Gastroesophageal sphincter (tissue), 3 donors: ENCODE measurements at regions not wholly inside any gene's neighbourhood (a gene's known extent, or its start where the extent isn't known, plus 50 kb on each side); places are given as distances from the start of the nearest gene placed in this dataset.

Source experiments
- POLR2A ChIP-seq, 2 donors: fragments of 450-650 bp; IDR thresholded peaks; one replicate each; pipeline ENCODE4 v1.6.1; 2017; ENCODE audit warnings: antibody characterized with exemption in 2 of 2, mild to moderate bottlenecking in 2 of 2, moderate library complexity in 1 of 2
- POLR2AphosphoS5 ChIP-seq: sonication (generic); formaldehyde crosslinking; IDR thresholded peaks from one replicate; pipeline ENCODE4 v1.6.1; 2017; ENCODE audit warnings: antibody characterized with exemption
- TF ChIP-seq, protein P1 (sequence below), 4 experiments: fragments of 200-600 bp in 2 of 4; fragments of 450-650 bp in 2 of 4; sonication (generic) in 1 of 4; IDR thresholded peaks; one replicate each; pipeline ENCODE4 v1.5.1; 2017 to 2019; ENCODE audit warnings: antibody characterized with exemption in 4 of 4, mild to moderate bottlenecking in 2 of 4, moderate library complexity in 2 of 4

DNA sequence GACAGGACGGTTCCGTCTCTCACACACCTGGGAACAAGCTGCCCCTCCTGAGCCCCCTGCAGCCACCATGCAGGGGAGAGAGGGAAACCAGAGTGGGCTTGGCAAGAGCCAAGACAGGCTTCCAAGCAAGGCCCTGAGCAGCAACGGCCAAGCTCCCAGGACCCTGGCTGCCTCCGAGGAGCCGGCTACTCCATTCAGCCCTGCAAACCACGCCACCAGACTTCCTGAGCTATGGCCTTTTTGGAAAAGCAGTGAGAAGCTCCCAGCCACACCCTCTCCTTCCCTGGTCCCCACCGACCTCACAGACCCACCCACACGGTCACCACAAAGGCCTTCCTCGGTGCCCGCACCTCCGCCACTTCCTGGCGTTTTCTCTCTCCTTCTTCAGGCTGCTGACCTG lies 479.0 kb downstream of the BRD1 start:
- TF ChIP-seq, protein P1, sequence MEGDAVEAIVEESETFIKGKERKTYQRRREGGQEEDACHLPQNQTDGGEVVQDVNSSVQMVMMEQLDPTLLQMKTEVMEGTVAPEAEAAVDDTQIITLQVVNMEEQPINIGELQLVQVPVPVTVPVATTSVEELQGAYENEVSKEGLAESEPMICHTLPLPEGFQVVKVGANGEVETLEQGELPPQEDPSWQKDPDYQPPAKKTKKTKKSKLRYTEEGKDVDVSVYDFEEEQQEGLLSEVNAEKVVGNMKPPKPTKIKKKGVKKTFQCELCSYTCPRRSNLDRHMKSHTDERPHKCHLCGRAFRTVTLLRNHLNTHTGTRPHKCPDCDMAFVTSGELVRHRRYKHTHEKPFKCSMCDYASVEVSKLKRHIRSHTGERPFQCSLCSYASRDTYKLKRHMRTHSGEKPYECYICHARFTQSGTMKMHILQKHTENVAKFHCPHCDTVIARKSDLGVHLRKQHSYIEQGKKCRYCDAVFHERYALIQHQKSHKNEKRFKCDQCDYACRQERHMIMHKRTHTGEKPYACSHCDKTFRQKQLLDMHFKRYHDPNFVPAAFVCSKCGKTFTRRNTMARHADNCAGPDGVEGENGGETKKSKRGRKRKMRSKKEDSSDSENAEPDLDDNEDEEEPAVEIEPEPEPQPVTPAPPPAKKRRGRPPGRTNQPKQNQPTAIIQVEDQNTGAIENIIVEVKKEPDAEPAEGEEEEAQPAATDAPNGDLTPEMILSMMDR (IDR thresholded peaks at IDR 0.05): no peak
- no peak for TF ChIP-seq POLR2AphosphoS5
- no peak for TF ChIP-seq POLR2A (IDR thresholded peaks at IDR 0.05)
